ENCODE measurements at regions not wholly inside any gene's neighbourhood (a gene's known extent, or its start where the extent isn't known, plus 50 kb on each side); places are given as distances from the start of the nearest gene placed in this dataset.

DNA sequence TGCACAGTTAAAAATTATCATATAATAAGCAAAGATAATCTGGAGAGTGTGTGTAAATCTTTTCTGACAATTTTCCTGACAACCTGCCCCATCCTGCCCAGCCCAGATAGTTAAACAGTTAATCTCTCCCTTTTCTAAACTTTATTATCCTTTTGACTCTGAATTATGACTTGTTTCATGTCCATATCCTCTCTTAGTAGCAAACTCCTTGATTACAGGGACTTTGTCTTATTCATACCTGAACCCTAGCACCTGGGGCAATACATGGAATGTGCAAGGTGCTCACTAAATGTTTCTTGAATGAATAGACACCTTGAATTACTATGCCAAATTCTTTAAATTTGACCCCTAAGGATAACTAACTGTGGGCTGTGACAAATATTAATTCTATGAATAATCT, 186.7 kb downstream of the FAM170A start:
- TF ChIP-seq BRCA1 (IDR thresholded peaks at IDR 0.05) = no peak
- no peak for TF ChIP-seq BRCA1 (CRISPR knock-in tag; IDR thresholded peaks at IDR 0.05)
- TF ChIP-seq, protein P1, sequence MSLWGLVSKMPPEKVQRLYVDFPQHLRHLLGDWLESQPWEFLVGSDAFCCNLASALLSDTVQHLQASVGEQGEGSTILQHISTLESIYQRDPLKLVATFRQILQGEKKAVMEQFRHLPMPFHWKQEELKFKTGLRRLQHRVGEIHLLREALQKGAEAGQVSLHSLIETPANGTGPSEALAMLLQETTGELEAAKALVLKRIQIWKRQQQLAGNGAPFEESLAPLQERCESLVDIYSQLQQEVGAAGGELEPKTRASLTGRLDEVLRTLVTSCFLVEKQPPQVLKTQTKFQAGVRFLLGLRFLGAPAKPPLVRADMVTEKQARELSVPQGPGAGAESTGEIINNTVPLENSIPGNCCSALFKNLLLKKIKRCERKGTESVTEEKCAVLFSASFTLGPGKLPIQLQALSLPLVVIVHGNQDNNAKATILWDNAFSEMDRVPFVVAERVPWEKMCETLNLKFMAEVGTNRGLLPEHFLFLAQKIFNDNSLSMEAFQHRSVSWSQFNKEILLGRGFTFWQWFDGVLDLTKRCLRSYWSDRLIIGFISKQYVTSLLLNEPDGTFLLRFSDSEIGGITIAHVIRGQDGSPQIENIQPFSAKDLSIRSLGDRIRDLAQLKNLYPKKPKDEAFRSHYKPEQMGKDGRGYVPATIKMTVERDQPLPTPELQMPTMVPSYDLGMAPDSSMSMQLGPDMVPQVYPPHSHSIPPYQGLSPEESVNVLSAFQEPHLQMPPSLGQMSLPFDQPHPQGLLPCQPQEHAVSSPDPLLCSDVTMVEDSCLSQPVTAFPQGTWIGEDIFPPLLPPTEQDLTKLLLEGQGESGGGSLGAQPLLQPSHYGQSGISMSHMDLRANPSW (CRISPR knock-in tag; IDR thresholded peaks at IDR 0.05) = no peak
- no peak for TF ChIP-seq ARID2 (IDR thresholded peaks at IDR 0.05)
- TF ChIP-seq CBX8 (IDR thresholded peaks at IDR 0.05; ENCODE audit: borderline replicate concordance, extremely low read depth, low read depth, low read length, poor library complexity, severe bottlenecking) = no peak
- TF ChIP-seq ZNF121 (CRISPR knock-in tag; conservative IDR thresholded peaks at IDR 0.05) = no peak
- TF ChIP-seq TAF1 (IDR thresholded peaks at IDR 0.05; ENCODE audit: control insufficient read depth, extremely low read depth, insufficient read depth, low read length, severe bottlenecking) = no peak
- TF ChIP-seq, protein P2, sequence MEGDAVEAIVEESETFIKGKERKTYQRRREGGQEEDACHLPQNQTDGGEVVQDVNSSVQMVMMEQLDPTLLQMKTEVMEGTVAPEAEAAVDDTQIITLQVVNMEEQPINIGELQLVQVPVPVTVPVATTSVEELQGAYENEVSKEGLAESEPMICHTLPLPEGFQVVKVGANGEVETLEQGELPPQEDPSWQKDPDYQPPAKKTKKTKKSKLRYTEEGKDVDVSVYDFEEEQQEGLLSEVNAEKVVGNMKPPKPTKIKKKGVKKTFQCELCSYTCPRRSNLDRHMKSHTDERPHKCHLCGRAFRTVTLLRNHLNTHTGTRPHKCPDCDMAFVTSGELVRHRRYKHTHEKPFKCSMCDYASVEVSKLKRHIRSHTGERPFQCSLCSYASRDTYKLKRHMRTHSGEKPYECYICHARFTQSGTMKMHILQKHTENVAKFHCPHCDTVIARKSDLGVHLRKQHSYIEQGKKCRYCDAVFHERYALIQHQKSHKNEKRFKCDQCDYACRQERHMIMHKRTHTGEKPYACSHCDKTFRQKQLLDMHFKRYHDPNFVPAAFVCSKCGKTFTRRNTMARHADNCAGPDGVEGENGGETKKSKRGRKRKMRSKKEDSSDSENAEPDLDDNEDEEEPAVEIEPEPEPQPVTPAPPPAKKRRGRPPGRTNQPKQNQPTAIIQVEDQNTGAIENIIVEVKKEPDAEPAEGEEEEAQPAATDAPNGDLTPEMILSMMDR (IDR thresholded peaks at IDR 0.05 in 2 of 3, conservative IDR thresholded peaks at IDR 0.05 in 1 of 3; ENCODE audit: insufficient read depth in 2 of 3, low read depth in 1 of 3, low read length in 3 of 3) = no peak
- no peak for TF ChIP-seq SOX6 (IDR thresholded peaks at IDR 0.05)
- TF ChIP-seq GABPA (tag; conservative IDR thresholded peaks at IDR 0.05; ENCODE audit: low read depth) = no peak
- TF ChIP-seq, protein P3, sequence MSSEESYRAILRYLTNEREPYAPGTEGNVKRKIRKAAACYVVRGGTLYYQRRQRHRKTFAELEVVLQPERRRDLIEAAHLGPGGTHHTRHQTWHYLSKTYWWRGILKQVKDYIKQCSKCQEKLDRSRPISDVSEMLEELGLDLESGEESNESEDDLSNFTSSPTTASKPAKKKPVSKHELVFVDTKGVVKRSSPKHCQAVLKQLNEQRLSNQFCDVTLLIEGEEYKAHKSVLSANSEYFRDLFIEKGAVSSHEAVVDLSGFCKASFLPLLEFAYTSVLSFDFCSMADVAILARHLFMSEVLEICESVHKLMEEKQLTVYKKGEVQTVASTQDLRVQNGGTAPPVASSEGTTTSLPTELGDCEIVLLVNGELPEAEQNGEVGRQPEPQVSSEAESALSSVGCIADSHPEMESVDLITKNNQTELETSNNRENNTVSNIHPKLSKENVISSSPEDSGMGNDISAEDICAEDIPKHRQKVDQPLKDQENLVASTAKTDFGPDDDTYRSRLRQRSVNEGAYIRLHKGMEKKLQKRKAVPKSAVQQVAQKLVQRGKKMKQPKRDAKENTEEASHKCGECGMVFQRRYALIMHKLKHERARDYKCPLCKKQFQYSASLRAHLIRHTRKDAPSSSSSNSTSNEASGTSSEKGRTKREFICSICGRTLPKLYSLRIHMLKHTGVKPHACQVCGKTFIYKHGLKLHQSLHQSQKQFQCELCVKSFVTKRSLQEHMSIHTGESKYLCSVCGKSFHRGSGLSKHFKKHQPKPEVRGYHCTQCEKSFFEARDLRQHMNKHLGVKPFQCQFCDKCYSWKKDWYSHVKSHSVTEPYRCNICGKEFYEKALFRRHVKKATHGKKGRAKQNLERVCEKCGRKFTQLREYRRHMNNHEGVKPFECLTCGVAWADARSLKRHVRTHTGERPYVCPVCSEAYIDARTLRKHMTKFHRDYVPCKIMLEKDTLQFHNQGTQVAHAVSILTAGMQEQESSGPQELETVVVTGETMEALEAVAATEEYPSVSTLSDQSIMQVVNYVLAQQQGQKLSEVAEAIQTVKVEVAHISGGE (CRISPR knock-in tag; IDR thresholded peaks at IDR 0.05) = no peak
- TF ChIP-seq BCL6 (CRISPR knock-in tag; IDR thresholded peaks at IDR 0.05) = no peak
- no peak for TF ChIP-seq ZNF644 (tag; IDR thresholded peaks at IDR 0.05; ENCODE audit: low read depth)
- no peak for TF ChIP-seq SREBF1 (IDR thresholded peaks at IDR 0.05; ENCODE audit: borderline replicate concordance, low read depth, low read length)

All from K562 (cell line).